IMR-90 (cell line): ENCODE measurements at regions not wholly inside any gene's neighbourhood (a gene's known extent, or its start where the extent isn't known, plus 50 kb on each side); places are given as distances from the start of the nearest gene placed in this dataset.

Source experiments
- ATAC-seq: fragments of 200-7000 bp; cut with Tn5 transposase; 2 replicates; pipeline ENCODE4 v1.9.1; 2020; ENCODE audit warnings: low read depth, mild to moderate bottlenecking, moderate library complexity
- BruUV-seq: library from RNA; stranded (reverse); fragments of 400-500 nt; replicated peaks from 2 replicates; lab custom pipeline; 2021; lab: Mats Ljungman, UMichigan
- CTCF ChIA-PET: fragments of 300-600 bp; formaldehyde crosslinking; extraction: SDS; loops from one replicate; lab custom pipeline; 2021; ENCODE audit warnings: antibody characterized with exemption; lab: Yijun Ruan, JAX
- POLR2A ChIA-PET: fragments of 300-600 bp; sonication (Branson Sonifier 250); formaldehyde crosslinking; loops from one replicate; lab custom pipeline; 2022; ENCODE audit warnings: antibody characterized with exemption; ENCODE audit not compliant: unreplicated experiment; lab: Charles Lee
- DNase-seq: peaks from one replicate; pipeline ENCODE4 v3.0.0; 2013
- H2AFZ ChIP-seq: replicated peaks from 2 replicates; pipeline ENCODE3; 2013; ENCODE audit warnings: low read length, mild to moderate bottlenecking; ENCODE audit not compliant: poor library complexity
- H2AK5ac ChIP-seq: 2 replicates; pipeline ENCODE4 v1.6.1; 2013; ENCODE audit warnings: low read depth, low read length, inconsistent platforms
- H2AK9ac ChIP-seq: replicated peaks from 2 replicates; pipeline ENCODE3; 2013; ENCODE audit warnings: mild to moderate bottlenecking, low read depth, low read length, moderate library complexity; ENCODE audit not compliant: poor library complexity
- H2BK120ac ChIP-seq: 2 replicates; pipeline ENCODE4 v1.6.1; 2013; ENCODE audit warnings: low read depth, low read length, inconsistent platforms
- H2BK15ac ChIP-seq: 3 replicates; pipeline ENCODE4 v1.6.1; 2013; ENCODE audit warnings: low read depth, low read length, inconsistent platforms
- H2BK20ac ChIP-seq: 2 replicates; pipeline ENCODE4 v1.6.1; 2013; ENCODE audit warnings: low read depth, mild to moderate bottlenecking, inconsistent platforms, low read length, moderate library complexity
- H2BK5ac ChIP-seq: 2 replicates; pipeline ENCODE4 v1.6.1; 2013; ENCODE audit warnings: mild to moderate bottlenecking, low read depth, low read length, inconsistent platforms; ENCODE audit not compliant: poor library complexity, severe bottlenecking
- H3K14ac ChIP-seq: replicated peaks from 2 replicates; pipeline ENCODE4 v1.6.1; 2013; ENCODE audit warnings: low read depth, low read length, inconsistent platforms
- H3K18ac ChIP-seq: 2 replicates; pipeline ENCODE4 v1.6.1; 2013; ENCODE audit warnings: low read depth, low read length, control low read depth
- H3K23ac ChIP-seq: 2 replicates; pipeline ENCODE4 v1.6.1; 2013; ENCODE audit warnings: low read depth, low read length, inconsistent platforms
- H3K27ac ChIP-seq: 2 replicates; pipeline ENCODE4 v1.5.1; 2013; ENCODE audit warnings: mild to moderate bottlenecking, control low read depth, low read length; ENCODE audit not compliant: insufficient read depth
- H3K27me3 ChIP-seq: 2 replicates; pipeline ENCODE4 v1.6.1; 2013; ENCODE audit warnings: low read length; ENCODE audit not compliant: control insufficient read depth, insufficient read depth
- H3K36me3 ChIP-seq: 2 replicates; pipeline ENCODE4 v1.6.1; 2013; ENCODE audit warnings: low read length, mixed read lengths; ENCODE audit not compliant: control insufficient read depth, insufficient read depth
- H3K4ac ChIP-seq: 2 replicates; pipeline ENCODE4 v1.6.1; 2013; ENCODE audit warnings: low read depth, low read length, inconsistent platforms
- H3K4me1 ChIP-seq: 2 replicates; pipeline ENCODE4 v1.6.1; 2013; ENCODE audit warnings: low read length, mixed read lengths; ENCODE audit not compliant: control insufficient read depth, insufficient read depth
- H3K4me2 ChIP-seq: 2 replicates; pipeline ENCODE4 v1.6.1; 2013; ENCODE audit warnings: low read depth, mild to moderate bottlenecking, control low read depth, low read length, moderate library complexity
- H3K4me3 ChIP-seq: 2 replicates; pipeline ENCODE4 v1.5.1; 2013; ENCODE audit warnings: low read depth, mild to moderate bottlenecking, control low read depth, low read length, moderate library complexity; ENCODE audit not compliant: insufficient read depth
- H3K56ac ChIP-seq: 2 replicates; pipeline ENCODE4 v1.6.1; 2013; ENCODE audit warnings: low read length, inconsistent platforms; ENCODE audit not compliant: insufficient read depth; ENCODE audit errors: extremely low read depth
- H3K79me1 ChIP-seq, 2 experiments: 2 replicates each; pipeline ENCODE4 v1.6.1; 2013; ENCODE audit warnings: low read length in 2 of 2, inconsistent platforms in 1 of 2, low read depth in 1 of 2
- H3K9ac ChIP-seq: 2 replicates; pipeline ENCODE4 v1.6.1; 2013; ENCODE audit warnings: low read depth, low read length, control low read depth
- H3K9me1 ChIP-seq: 2 replicates; pipeline ENCODE4 v1.6.1; 2013; ENCODE audit warnings: low read length, inconsistent platforms; ENCODE audit not compliant: insufficient read depth
- H3K9me3 ChIP-seq: 2 replicates; pipeline ENCODE4 v1.6.1; 2013; ENCODE audit warnings: low read length; ENCODE audit not compliant: control insufficient read depth, insufficient read depth
- H4K20me1 ChIP-seq: 2 replicates; pipeline ENCODE4 v1.6.1; 2013; ENCODE audit warnings: low read length, inconsistent platforms; ENCODE audit not compliant: insufficient read depth
- H4K5ac ChIP-seq: 2 replicates; pipeline ENCODE4 v1.6.1; 2013; ENCODE audit warnings: mild to moderate bottlenecking, low read depth, low read length, control low read depth
- H4K8ac ChIP-seq, 2 experiments: 2 replicates each; pipeline ENCODE4 v1.6.1; 2013; ENCODE audit warnings: low read depth in 2 of 2, low read length in 2 of 2, control low read depth in 1 of 2, inconsistent platforms in 1 of 2
- H4K91ac ChIP-seq: 2 replicates; pipeline ENCODE4 v1.6.1; 2013; ENCODE audit warnings: low read depth, low read length, inconsistent platforms; ENCODE audit not compliant: insufficient read depth
- CHD1 ChIP-seq: IDR thresholded peaks from 2 replicates; pipeline ENCODE4 v1.6.1; 2012; ENCODE audit warnings: low read depth, low read length, improper control_type of control experiment
- FOS ChIP-seq: fragments of 150-350 bp; IDR thresholded peaks from 2 replicates; pipeline ENCODE4 v1.6.1; 2016; ENCODE audit warnings: low read depth, low read length
- MAFK ChIP-seq: IDR thresholded peaks from 2 replicates; pipeline ENCODE4 v1.6.1; 2012; ENCODE audit warnings: low read depth, low read length, improper control_type of control experiment
- MAZ ChIP-seq: IDR thresholded peaks from 2 replicates; pipeline ENCODE4 v1.6.1; 2012; ENCODE audit warnings: low read depth, mild to moderate bottlenecking, low read length, improper control_type of control experiment, moderate library complexity, borderline replicate concordance
- POLR2A ChIP-seq: IDR thresholded peaks from 2 replicates; pipeline ENCODE4 v1.6.1; 2012; ENCODE audit warnings: mild to moderate bottlenecking, low read depth, low read length
- RAD21 ChIP-seq: IDR thresholded peaks from 2 replicates; pipeline ENCODE4 v1.6.1; 2012; ENCODE audit warnings: low read length, improper control_type of control experiment
- RFX5 ChIP-seq: IDR thresholded peaks from 2 replicates; pipeline ENCODE4 v1.8.0; 2012; ENCODE audit warnings: low read depth, mild to moderate bottlenecking, low read length, moderate library complexity
- WGBS, 2 experiments: methylation state at CpG; one replicate each; pipeline versions ENCODE4 v1.1.5 to v1.1.7; 2013; ENCODE audit warnings: missing lambda C conversion rate in 2 of 2; ENCODE audit not compliant: insufficient read length in 1 of 2; ENCODE audit errors: extremely low coverage in 2 of 2; 5-methylcytosine and 5-hydroxymethylcytosine counted together
- dilution Hi-C: fragments of 300-500 bp; cut with HindIII; formaldehyde crosslinking; loops from one replicate; pipeline ENCODE4 v1.14.3; 2018; ENCODE audit warnings: low sequenced_read_pairs; ENCODE audit not compliant: unreplicated experiment
- in situ Hi-C: fragments of 300-500 bp; cut with MboI; formaldehyde crosslinking; loops from 3 replicates; pipeline ENCODE4 v1.14.3; 2019; ENCODE audit warnings: low sequenced_read_pairs, inconsistent platforms, mixed read lengths
- intact Hi-C: fragments of 100-400 bp; cut with micrococcal nuclease; formaldehyde crosslinking; loops from 2 replicates; pipeline ENCODE4 v1.10.0; 2022

DNA sequence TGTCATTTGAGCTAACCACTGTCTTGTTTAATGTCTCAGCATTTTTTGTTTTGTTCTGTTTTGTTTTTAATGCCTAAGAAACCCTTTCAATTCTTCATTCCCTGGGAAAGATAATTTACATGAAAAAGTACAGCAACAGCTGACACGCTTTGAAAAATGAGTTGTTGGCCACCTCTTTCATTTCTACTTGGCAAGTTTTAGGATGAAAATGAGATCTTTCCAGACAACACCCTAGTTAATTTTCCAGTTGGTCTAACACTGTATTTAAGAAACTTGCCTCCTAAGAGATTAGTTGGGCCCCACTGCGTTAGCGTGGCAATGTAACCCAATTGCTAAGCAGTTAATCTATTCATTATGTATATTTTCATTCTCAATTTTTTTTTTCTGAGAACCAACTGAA is 194.0 kb upstream of the LRRN1 start:
- Histone ChIP-seq H3K14ac (no peak overlapping the region), H3K23ac (no peak overlapping the region), H3K27me3 (no peaks in the 10 kb centered on the region), H2BK15ac (no peak overlapping the region), H3K79me1 (no peaks in the 10 kb centered on the region), H2AFZ (no peak overlapping the region), H4K8ac (no peak overlapping the region), H3K36me3 (no peaks in the 10 kb centered on the region), H2AK9ac (no peak overlapping the region), H3K27ac (no peak overlapping the region), H2BK5ac (no peak overlapping the region), H3K4ac (no peak overlapping the region), H3K56ac (no peak overlapping the region), H3K9me3 (peaks cover 20% of the 10 kb centered on the region), H4K5ac (no peak overlapping the region), H3K9me1 (no peaks in the 10 kb centered on the region), H3K9ac (no peak overlapping the region), H2AK5ac (no peak overlapping the region), H3K4me3 (no peak overlapping the region), H4K20me1 (no peaks in the 10 kb centered on the region), H3K4me1 (no peaks in the 10 kb centered on the region), H2BK120ac (no peak overlapping the region), H4K91ac (no peak overlapping the region), H3K18ac (no peak overlapping the region), H3K4me2 (no peak overlapping the region), H2BK20ac (no peak overlapping the region)
- dilution Hi-C loops, result no loop called here
- ATAC-seq, result no peak
- intact Hi-C loops, result no loop called here
- POLR2A ChIA-PET, result no interaction called here
- no TSS peak for BruUV-seq
- CTCF ChIA-PET, result no interaction called here
- TF ChIP-seq MAFK, result no peak
- no peak for TF ChIP-seq FOS
- TF ChIP-seq RFX5, result no peak
- no peak for TF ChIP-seq MAZ
- TF ChIP-seq RAD21, result no peak
- TF ChIP-seq POLR2A, result no peak
- TF ChIP-seq CHD1, result no peak
- WGBS, 2 experiments, result no CpG with 5 or more reads among the region's 3 CpGs
- in situ Hi-C loops, result no loop called here
- DNase-seq, result no peak
